ENCODE measurements at regions not wholly inside any gene's neighbourhood (a gene's known extent, or its start where the extent isn't known, plus 50 kb on each side); places are given as distances from the start of the nearest gene placed in this dataset.

DNA sequence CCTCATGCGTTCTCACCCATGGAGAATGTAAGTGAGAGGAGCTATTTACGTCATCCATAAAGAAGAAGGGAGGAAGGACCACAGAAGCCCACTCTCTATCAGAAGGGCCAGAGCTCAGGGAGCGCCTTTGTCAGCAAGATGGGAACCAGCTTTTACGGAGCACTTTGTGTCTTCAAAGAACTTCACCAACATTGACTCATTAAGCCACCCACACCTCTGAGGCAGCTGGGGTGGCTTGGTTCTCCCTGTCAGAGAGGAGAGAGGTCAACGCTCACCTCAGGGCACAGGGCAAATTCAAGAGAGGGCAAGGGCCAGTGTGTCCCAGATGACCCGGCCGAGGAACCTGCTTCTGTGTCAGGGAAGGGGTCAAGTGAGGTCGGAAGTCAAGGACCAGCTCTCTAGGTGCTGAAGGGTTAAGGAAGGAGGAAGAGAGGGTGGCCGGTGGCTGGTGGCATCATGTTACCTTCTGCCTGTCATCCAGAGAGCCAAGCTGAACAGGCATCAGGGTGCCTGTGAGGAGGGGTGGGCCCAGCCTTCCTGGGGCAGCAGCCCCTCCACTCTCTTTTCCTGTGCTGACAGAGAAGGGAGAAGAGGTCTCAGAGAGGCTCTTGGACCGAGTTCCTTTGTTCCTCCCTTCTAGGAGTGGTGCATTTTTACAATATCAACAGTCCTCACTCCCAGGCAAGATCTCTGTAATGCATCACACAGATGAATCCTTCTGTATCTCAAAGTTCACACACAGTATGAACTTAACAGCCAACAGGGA, 109.0 kb downstream of the ETS2 start:
- TF ChIP-seq POLR2A (IDR thresholded peaks at IDR 0.05) = no peak
- TF ChIP-seq, protein P1, sequence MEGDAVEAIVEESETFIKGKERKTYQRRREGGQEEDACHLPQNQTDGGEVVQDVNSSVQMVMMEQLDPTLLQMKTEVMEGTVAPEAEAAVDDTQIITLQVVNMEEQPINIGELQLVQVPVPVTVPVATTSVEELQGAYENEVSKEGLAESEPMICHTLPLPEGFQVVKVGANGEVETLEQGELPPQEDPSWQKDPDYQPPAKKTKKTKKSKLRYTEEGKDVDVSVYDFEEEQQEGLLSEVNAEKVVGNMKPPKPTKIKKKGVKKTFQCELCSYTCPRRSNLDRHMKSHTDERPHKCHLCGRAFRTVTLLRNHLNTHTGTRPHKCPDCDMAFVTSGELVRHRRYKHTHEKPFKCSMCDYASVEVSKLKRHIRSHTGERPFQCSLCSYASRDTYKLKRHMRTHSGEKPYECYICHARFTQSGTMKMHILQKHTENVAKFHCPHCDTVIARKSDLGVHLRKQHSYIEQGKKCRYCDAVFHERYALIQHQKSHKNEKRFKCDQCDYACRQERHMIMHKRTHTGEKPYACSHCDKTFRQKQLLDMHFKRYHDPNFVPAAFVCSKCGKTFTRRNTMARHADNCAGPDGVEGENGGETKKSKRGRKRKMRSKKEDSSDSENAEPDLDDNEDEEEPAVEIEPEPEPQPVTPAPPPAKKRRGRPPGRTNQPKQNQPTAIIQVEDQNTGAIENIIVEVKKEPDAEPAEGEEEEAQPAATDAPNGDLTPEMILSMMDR (IDR thresholded peaks at IDR 0.05) = no peak
